ENCODE measurements at regions not wholly inside any gene's neighbourhood (a gene's known extent, or its start where the extent isn't known, plus 50 kb on each side); places are given as distances from the start of the nearest gene placed in this dataset.

GRCh38 chr9:101877439-101877838 is 139.0 kb upstream of the GRIN3A start:
- Mint-ChIP-seq H3K36me3 (ENCODE audit: low read depth) (no peaks in the 10 kb centered on the region), H3K27me3 (no peaks in the 10 kb centered on the region), H3K4me3 (no peak overlapping the region), H3K9me3 (peaks cover 2% of the 10 kb centered on the region), H3K27ac (no peak overlapping the region), H3K4me1 (ENCODE audit: low read depth) (no peaks in the 10 kb centered on the region)
- ChIA-PET POLR2A (no interaction called here), CTCF (no interaction called here)
- TF ChIP-seq, protein P1, sequence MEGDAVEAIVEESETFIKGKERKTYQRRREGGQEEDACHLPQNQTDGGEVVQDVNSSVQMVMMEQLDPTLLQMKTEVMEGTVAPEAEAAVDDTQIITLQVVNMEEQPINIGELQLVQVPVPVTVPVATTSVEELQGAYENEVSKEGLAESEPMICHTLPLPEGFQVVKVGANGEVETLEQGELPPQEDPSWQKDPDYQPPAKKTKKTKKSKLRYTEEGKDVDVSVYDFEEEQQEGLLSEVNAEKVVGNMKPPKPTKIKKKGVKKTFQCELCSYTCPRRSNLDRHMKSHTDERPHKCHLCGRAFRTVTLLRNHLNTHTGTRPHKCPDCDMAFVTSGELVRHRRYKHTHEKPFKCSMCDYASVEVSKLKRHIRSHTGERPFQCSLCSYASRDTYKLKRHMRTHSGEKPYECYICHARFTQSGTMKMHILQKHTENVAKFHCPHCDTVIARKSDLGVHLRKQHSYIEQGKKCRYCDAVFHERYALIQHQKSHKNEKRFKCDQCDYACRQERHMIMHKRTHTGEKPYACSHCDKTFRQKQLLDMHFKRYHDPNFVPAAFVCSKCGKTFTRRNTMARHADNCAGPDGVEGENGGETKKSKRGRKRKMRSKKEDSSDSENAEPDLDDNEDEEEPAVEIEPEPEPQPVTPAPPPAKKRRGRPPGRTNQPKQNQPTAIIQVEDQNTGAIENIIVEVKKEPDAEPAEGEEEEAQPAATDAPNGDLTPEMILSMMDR (IDR thresholded peaks at IDR 0.05) = no peak
- intact Hi-C loops (cut with micrococcal nuclease) = no loop called here
- ATAC-seq (no peak), DNase-seq (no peak)

DNA sequence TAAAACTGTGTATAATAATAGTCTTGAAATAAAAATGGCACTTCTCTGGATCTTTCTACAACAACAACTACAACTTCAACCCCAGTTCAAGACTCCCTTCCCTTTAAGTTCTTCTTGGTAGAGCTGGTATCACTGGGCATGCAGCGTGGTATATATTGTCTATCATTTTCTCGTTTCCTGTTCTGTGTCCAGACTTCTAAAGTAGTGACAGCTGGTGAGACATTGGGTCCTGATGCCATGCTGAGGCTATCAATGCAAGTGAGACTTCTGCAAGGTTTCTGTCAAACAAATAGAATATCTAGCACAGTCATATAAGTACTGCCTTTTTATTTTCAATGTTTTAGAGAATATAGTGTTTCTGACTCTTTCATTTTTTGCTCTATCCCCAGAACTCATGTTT is 123.0 kb upstream of the GRIN3A start:
- no peak overlapping the region for H3K27ac Mint-ChIP-seq
- intact Hi-C loops (cut with micrococcal nuclease) = no loop called here
- TF ChIP-seq, protein P1 (IDR thresholded peaks at IDR 0.05) = no peak
- H3K27me3 Mint-ChIP-seq = no peaks in the 10 kb centered on the region
- no peaks in the 10 kb centered on the region for H3K36me3 Mint-ChIP-seq (ENCODE audit: low read depth)
- ATAC-seq = no peak
- H3K9me3 Mint-ChIP-seq = no peaks in the 10 kb centered on the region
- H3K4me1 Mint-ChIP-seq (ENCODE audit: low read depth) = no peaks in the 10 kb centered on the region
- DNase-seq = no peak
- CTCF ChIA-PET = no interaction called here
- no peak overlapping the region for H3K4me3 Mint-ChIP-seq
- POLR2A ChIA-PET = no interaction called here

GRCh38 chr9:101860920-101861319 is 122.5 kb upstream of the GRIN3A start:
- DNase-seq = no peak
- no peaks in the 10 kb centered on the region for H3K27me3 Mint-ChIP-seq
- no peaks in the 10 kb centered on the region for H3K4me1 Mint-ChIP-seq (ENCODE audit: low read depth)
- ChIA-PET POLR2A (no interaction called here), CTCF (no interaction called here)
- no peak for ATAC-seq
- no peaks in the 10 kb centered on the region for H3K9me3 Mint-ChIP-seq
- H3K4me3 Mint-ChIP-seq = no peak overlapping the region
- no peak overlapping the region for H3K27ac Mint-ChIP-seq
- intact Hi-C loops (cut with micrococcal nuclease) = no loop called here
- TF ChIP-seq, protein P1 (IDR thresholded peaks at IDR 0.05) = no peak
- H3K36me3 Mint-ChIP-seq (ENCODE audit: low read depth) = no peaks in the 10 kb centered on the region

GRCh38 chr9:101859620-101860019 is 121.2 kb upstream of the GRIN3A start:
- no peak overlapping the region for H3K27ac Mint-ChIP-seq
- ATAC-seq (no peak), DNase-seq (no peak)
- H3K4me3 Mint-ChIP-seq = no peak overlapping the region
- H3K36me3 Mint-ChIP-seq (ENCODE audit: low read depth) = no peaks in the 10 kb centered on the region
- ChIA-PET POLR2A (no interaction called here), CTCF (no interaction called here)
- H3K9me3 Mint-ChIP-seq = no peaks in the 10 kb centered on the region
- no peaks in the 10 kb centered on the region for H3K27me3 Mint-ChIP-seq
- TF ChIP-seq, protein P1 (IDR thresholded peaks at IDR 0.05) = no peak
- intact Hi-C loops (cut with micrococcal nuclease) = no loop called here
- no peaks in the 10 kb centered on the region for H3K4me1 Mint-ChIP-seq (ENCODE audit: low read depth)

GRCh38 chr9:101858026-101858425 is 119.6 kb upstream of the GRIN3A start:
- Mint-ChIP-seq H3K27me3 (no peaks in the 10 kb centered on the region), H3K4me3 (no peak overlapping the region), H3K27ac (no peak overlapping the region), H3K36me3 (ENCODE audit: low read depth) (no peaks in the 10 kb centered on the region), H3K4me1 (ENCODE audit: low read depth) (no peaks in the 10 kb centered on the region), H3K9me3 (no peaks in the 10 kb centered on the region)
- CTCF ChIA-PET = no interaction called here
- intact Hi-C loops (cut with micrococcal nuclease) = no loop called here
- TF ChIP-seq, protein P1 (IDR thresholded peaks at IDR 0.05) = no peak
- POLR2A ChIA-PET = no interaction called here
- no peak for DNase-seq
- ATAC-seq = no peak

All from activated CD8-positive, alpha-beta T cell treated with anti-CD3 and anti-CD28 coated beads for 36 hours (primary cell).